Panc1 (cell line): ENCODE measurements at regions not wholly inside any gene's neighbourhood (a gene's known extent, or its start where the extent isn't known, plus 50 kb on each side); places are given as distances from the start of the nearest gene placed in this dataset.

Experiments
- CTCF ChIP-seq: fragments of 450-650 bp; IDR thresholded peaks from 2 replicates; pipeline ENCODE4 v1.5.1; 2017; ENCODE audit warnings: mild to moderate bottlenecking
- POLR2AphosphoS5 ChIP-seq: IDR thresholded peaks from 2 replicates; pipeline ENCODE4 v1.6.1; 2012; ENCODE audit warnings: mild to moderate bottlenecking, low read depth, low read length, moderate library complexity
- REST ChIP-seq, 2 experiments: IDR thresholded peaks; 2 replicates each; pipeline ENCODE4 v1.6.1; 2011 to 2012; ENCODE audit warnings: low read depth in 2 of 2, control low read depth in 1 of 2, low read length in 1 of 2, mild to moderate bottlenecking in 1 of 2, moderate library complexity in 1 of 2; ENCODE audit not compliant: insufficient read depth in 1 of 2
- SIN3A ChIP-seq: IDR thresholded peaks from 2 replicates; pipeline ENCODE4 v1.6.1; 2012; ENCODE audit warnings: low read depth, mild to moderate bottlenecking, low read length, moderate library complexity, borderline replicate concordance; ENCODE audit not compliant: insufficient read depth
- TCF7L2 ChIP-seq: IDR thresholded peaks from 2 replicates; pipeline ENCODE4 v1.6.1; 2011; ENCODE audit warnings: mild to moderate bottlenecking, low read depth, low read length, inconsistent platforms

DNA sequence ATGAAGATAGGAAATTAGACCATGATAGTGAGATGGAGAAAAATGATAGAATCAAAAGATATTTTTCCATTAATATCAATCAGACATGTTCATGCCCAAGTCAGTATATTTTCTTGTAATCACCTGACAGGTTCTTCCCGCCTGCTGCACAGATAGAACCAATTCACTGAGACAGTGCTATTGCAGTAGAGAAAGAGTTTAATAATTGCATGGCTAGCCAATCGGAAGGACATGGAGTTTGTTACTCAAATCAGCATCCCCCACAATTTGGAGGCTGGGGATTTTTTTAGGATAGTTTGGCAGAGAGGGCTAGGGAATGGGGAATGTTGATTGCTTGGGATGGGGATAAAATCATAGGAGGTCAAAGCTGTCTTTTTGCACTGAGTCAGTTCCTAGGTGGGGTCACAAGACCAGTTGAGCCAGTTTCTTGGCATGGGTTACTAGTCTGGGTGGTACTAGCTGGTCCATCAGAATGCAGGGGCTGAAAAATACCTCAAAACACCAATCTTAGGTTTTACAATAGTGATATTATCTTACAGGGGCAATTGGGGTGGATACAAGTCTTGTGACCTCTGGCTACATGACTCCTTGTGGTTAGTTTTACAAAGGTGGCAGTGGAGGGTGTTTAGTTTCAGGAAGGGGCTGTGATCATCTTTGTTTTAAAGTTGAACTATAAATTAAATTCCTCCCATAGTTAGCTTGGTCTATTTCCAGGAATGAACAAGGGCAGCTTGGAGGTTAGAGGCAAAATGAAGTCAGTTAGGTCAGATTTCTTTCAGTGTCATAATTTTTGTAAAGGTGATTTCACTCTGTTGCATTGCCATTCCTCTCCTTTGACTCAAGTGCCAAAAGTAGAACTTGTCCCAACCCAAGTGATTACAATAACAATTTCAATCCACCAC, 100.3 kb upstream of the PDE5A start:
- TF ChIP-seq TCF7L2 (no peak), CTCF (no peak), REST (IDR thresholded peaks at IDR 0.05; ENCODE audit: insufficient read depth in 1 of 2, low read depth in 2 of 2, low read length in 1 of 2) (no peak), POLR2AphosphoS5 (no peak), SIN3A (no peak)
